ENCODE measurements at regions not wholly inside any gene's neighbourhood (a gene's known extent, or its start where the extent isn't known, plus 50 kb on each side); places are given as distances from the start of the nearest gene placed in this dataset.
"Not testable (repeated sequence)": the region's sequence is repeated elsewhere in the genome, so short reads cannot be mapped to it uniquely, and the experiment has no call there.

- intact Hi-C loops (cut with DNase I) = no loop called here
- DNase-seq (ENCODE audit: missing footprints) (no peak), ATAC-seq (no peak)
Measured at GRCh38 chr3:81237181-81237580, 524.3 kb downstream of the GBE1 start.

- intact Hi-C loops (cut with DNase I) = no loop called here
- ATAC-seq = no peak
- DNase-seq (ENCODE audit: missing footprints) = no peak
Measured at GRCh38 chr3:81218023-81218422, 543.4 kb downstream of the GBE1 start.

GRCh38 chr3:81217101-81217500, 544.3 kb downstream of the GBE1 start:
- ATAC-seq = no peak
- no peak for DNase-seq (ENCODE audit: missing footprints)
- intact Hi-C loops (cut with DNase I) = no loop called here

GRCh38 chr3:81216192-81216591, 545.3 kb downstream of the GBE1 start:
- DNase-seq (ENCODE audit: missing footprints) = no peak
- intact Hi-C loops (cut with DNase I) = no loop called here
- no peak for ATAC-seq

GRCh38 chr3:81214631-81215030, 546.8 kb downstream of the GBE1 start:
- no peak for ATAC-seq
- intact Hi-C loops (cut with DNase I) = no loop called here
- DNase-seq (ENCODE audit: missing footprints) = no peak

GRCh38 chr3:81199587-81199986, 561.9 kb downstream of the GBE1 start:
- intact Hi-C loops (cut with DNase I) = no loop called here
- DNase-seq (ENCODE audit: missing footprints) = no peak

GRCh38 chr3:81198756-81199155, 562.7 kb downstream of the GBE1 start:
- ATAC-seq = no peak
- DNase-seq (ENCODE audit: missing footprints) = no peak
- intact Hi-C loops (cut with DNase I) = no loop called here

More at GRCh38 chr3:81199587-81199986, 561.9 kb downstream of the GBE1 start:
- ATAC-seq = no peak

GRCh38 chr3:81198216-81198615, 563.2 kb downstream of the GBE1 start:
- DNase-seq (ENCODE audit: missing footprints) = no peak
- intact Hi-C loops (cut with DNase I) = no loop called here
- no peak for ATAC-seq

- intact Hi-C loops (cut with DNase I) = no loop called here
- DNase-seq (ENCODE audit: missing footprints) (no peak), ATAC-seq (no peak)
Measured at GRCh38 chr3:81197386-81197785, 564.1 kb downstream of the GBE1 start.

GRCh38 chr3:81195478-81195877, 566.0 kb downstream of the GBE1 start:
- DNase-seq (ENCODE audit: missing footprints) = no peak
- intact Hi-C loops (cut with DNase I) = no loop called here
- no peak for ATAC-seq

- intact Hi-C loops (cut with DNase I) = no loop called here
- ATAC-seq = no peak
Measured at GRCh38 chr3:81186412-81186811, 575.0 kb downstream of the GBE1 start.

GRCh38 chr3:81182086-81182875, 579.2 kb downstream of the GBE1 start:
- DNase-seq (ENCODE audit: missing footprints); intact Hi-C loops (cut with DNase I); ATAC-seq: not testable (repeated sequence)

More at GRCh38 chr3:81186412-81186811, 575.0 kb downstream of the GBE1 start:
- DNase-seq (ENCODE audit: missing footprints) = no peak

- no peak for ATAC-seq
- intact Hi-C loops (cut with DNase I) = no loop called here
- DNase-seq (ENCODE audit: missing footprints) = no peak
Measured at GRCh38 chr3:81173514-81173913, 587.9 kb downstream of the GBE1 start.

GRCh38 chr3:81170298-81170697, 591.1 kb downstream of the GBE1 start:
- intact Hi-C loops (cut with DNase I) = no loop called here

GRCh38 chr3:81164806-81165205, 596.6 kb downstream of the GBE1 start:
- ATAC-seq (no peak), DNase-seq (ENCODE audit: missing footprints) (no peak)
- intact Hi-C loops (cut with DNase I) = no loop called here

More at GRCh38 chr3:81170298-81170697, 591.1 kb downstream of the GBE1 start:
- DNase-seq (ENCODE audit: missing footprints) (no peak), ATAC-seq (no peak)

GRCh38 chr3:81161851-81162250, 599.6 kb downstream of the GBE1 start:
- no peak for DNase-seq (ENCODE audit: missing footprints)
- intact Hi-C loops (cut with DNase I) = no loop called here
- no peak for ATAC-seq

- ATAC-seq (no peak), DNase-seq (ENCODE audit: missing footprints) (no peak)
- intact Hi-C loops (cut with DNase I) = no loop called here
Measured at GRCh38 chr3:81161100-81161499, 600.3 kb downstream of the GBE1 start.

GRCh38 chr3:81154611-81155143, 606.8 kb downstream of the GBE1 start:
- no peak for DNase-seq (ENCODE audit: missing footprints)
- intact Hi-C loops (cut with DNase I) = no loop called here

GRCh38 chr3:81152156-81152555, 609.3 kb downstream of the GBE1 start:
- no peak for ATAC-seq
- no peak for DNase-seq (ENCODE audit: missing footprints)
- intact Hi-C loops (cut with DNase I) = no loop called here

More at GRCh38 chr3:81154611-81155143, 606.8 kb downstream of the GBE1 start:
- no peak for ATAC-seq

- no peak for DNase-seq (ENCODE audit: missing footprints)
- intact Hi-C loops (cut with DNase I) = no loop called here
- no peak for ATAC-seq
Measured at GRCh38 chr3:81132995-81133394, 628.5 kb downstream of the GBE1 start.
